GM12864 (cell line): ENCODE measurements at regions not wholly inside any gene's neighbourhood (a gene's known extent, or its start where the extent isn't known, plus 50 kb on each side); places are given as distances from the start of the nearest gene placed in this dataset.

Experiments used
- DNase-seq: peaks from one replicate; pipeline ENCODE4 v3.0.0-alpha.2; 2011; ENCODE audit warnings: low read depth
- H3K4me3 ChIP-seq: 2 replicates; pipeline ENCODE4 v1.5.1; 2011; ENCODE audit warnings: mild to moderate bottlenecking, low read depth, low read length, control low read depth
- CTCF ChIP-seq: IDR thresholded peaks from 2 replicates; pipeline ENCODE4 v1.5.1; 2011; ENCODE audit warnings: low read depth, mild to moderate bottlenecking, moderate library complexity, low read length, control low read depth, inconsistent platforms; ENCODE audit errors: missing control alignments

GRCh38 chr18:28984731-28985130 lies 807.8 kb upstream of the CDH2 start:
- TF ChIP-seq CTCF = no peak
- no peak for DNase-seq
- no peak overlapping the region for H3K4me3 ChIP-seq

GRCh38 chr18:28974504-28974903 lies 797.6 kb upstream of the CDH2 start:
- no peak for DNase-seq
- TF ChIP-seq CTCF = no peak
- H3K4me3 ChIP-seq = no peak overlapping the region

- no peak for DNase-seq
- H3K4me3 ChIP-seq = no peak overlapping the region
- TF ChIP-seq CTCF = no peak
Observed at GRCh38 chr18:28973324-28973723, 796.4 kb upstream of the CDH2 start.

DNA sequence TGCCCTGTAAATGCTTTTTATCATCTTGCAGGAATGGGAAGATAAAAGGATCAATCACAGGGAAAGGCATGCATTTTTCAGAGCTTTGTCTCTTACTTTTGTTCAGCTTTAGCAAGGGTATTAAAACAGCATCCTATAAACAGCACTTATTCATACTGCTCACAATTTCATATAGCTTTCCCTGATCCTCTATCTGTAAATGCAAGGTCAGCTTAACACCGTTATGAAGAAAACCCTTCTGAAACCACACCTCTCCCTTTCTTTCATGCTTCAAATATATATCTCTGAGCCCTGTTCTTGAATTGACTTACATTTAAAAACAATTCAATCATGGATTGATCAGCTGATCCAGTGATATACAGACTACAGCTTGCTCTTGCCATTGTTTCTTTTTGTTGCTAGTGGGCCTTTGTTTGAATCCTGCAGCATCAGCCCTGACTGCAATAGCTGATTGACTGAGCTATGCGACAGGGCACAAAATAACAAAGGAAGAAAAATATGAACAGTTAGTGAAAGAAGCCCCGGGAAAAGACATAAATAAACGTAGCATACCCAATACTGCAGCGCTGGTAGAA lies 795.5 kb upstream of the CDH2 start:
- no peak for DNase-seq
- no peak overlapping the region for H3K4me3 ChIP-seq
- TF ChIP-seq CTCF = no peak

DNA sequence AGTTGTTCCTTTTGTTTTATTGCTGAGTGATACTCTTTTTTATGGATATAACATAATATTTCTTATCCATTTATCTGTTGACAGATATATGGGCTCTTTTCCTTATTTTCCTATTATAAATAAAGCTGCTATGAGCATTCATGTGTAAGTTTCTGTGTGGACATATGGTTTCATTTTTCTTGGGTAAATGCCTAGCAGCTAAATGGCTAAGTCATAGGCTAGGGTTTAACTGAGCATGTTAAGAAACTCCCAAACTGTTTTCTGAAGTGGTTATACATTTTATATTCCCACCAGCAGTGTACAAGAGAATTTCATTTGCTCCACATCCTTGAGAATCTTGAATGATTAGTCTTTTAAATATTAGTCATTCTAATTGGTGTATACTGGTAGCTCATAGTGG lies 786.6 kb upstream of the CDH2 start:
- no peak for DNase-seq
- no peak for TF ChIP-seq CTCF
- no peak overlapping the region for H3K4me3 ChIP-seq

DNA sequence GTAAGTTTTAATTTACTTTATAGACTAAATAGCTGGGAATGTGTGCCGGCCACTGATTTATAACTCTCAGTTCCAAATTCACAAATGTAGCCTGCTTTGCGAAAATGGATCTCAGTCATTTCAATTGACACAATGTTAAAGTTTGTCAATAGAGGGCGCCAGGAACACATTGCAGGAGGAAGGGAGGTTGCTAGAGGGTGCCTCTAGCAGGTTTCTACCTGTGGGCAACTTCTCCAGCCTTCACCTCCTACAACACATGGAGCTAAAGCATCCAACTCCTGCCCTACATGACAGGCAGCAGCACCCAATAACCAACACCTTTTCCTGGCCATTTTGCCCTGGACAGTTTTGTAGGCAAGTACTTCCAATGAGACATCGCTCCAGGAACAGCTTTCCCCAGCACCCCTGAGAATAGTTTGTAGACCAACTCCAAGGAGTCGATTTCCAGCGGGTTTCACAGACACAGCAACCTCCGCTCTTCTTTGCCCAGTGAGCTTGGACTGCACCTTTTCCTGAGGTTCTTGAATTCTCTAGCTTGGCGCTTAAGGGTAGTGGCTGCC lies 784.8 kb upstream of the CDH2 start:
- no peak overlapping the region for H3K4me3 ChIP-seq
- DNase-seq = no peak
- no peak for TF ChIP-seq CTCF

DNA sequence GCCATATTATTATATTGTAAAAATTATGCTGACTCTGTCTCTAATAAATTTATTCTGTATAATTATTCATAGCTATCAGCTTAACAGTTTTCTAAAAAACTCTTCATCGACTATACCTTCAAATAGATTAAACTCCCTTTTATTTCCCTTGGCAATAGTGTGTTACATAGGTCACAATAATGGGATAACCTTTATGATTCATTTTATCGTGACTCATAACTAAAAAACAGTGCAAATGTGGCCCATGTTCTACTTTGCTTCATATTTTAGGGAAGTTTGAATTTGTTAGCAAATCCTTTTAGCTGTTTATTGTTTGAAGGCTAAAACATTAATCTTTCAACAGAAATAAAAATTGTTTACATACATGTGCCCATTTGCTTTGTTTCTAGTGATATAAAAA lies 783.2 kb upstream of the CDH2 start:
- no peak overlapping the region for H3K4me3 ChIP-seq
- no peak for DNase-seq
- TF ChIP-seq CTCF = no peak
